ENCODE measurements at regions not wholly inside any gene's neighbourhood (a gene's known extent, or its start where the extent isn't known, plus 50 kb on each side); places are given as distances from the start of the nearest gene placed in this dataset.
A peak's percentile ranks its signal among the peaks of the same experiment; 100 is the strongest.
"Not testable (repeated sequence)": the region's sequence is repeated elsewhere in the genome, so short reads cannot be mapped to it uniquely, and the experiment has no call there.

DNA sequence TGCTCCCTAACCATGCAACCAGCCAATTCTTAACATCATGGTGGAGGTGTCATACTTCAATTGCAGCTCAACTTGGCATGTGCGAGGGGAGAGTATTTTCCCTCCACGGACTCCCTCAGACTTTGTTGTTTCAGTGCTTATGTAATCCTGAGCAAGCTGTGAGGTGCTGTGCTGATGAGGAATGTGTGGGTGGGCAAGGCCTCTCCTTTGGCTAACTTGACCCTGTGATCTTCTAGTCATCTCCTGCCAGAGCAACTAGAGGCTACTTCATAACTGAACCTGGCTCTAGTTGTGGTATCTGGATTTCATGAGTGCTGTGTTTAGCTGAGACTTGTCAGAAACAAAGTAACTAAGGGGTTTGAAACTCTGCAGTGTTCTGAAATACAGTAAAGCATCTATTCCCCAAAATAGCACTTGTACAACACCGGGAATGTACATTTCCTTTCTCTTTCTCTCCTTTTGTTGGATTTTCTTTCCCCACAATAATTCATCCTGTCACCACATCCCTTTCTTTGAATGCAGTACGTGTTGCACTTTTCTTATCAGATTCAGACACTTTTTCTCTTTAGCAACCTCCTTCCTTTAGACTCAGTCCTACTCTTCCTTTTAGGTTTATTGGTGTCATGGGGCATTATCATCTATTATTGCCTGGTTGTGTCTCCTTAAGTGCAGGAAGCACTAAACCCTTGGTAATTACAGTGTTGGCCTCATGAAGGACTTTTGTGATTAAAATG, 415.2 kb upstream of the NR3C2 start:
- no peak for DNase-seq

DNA sequence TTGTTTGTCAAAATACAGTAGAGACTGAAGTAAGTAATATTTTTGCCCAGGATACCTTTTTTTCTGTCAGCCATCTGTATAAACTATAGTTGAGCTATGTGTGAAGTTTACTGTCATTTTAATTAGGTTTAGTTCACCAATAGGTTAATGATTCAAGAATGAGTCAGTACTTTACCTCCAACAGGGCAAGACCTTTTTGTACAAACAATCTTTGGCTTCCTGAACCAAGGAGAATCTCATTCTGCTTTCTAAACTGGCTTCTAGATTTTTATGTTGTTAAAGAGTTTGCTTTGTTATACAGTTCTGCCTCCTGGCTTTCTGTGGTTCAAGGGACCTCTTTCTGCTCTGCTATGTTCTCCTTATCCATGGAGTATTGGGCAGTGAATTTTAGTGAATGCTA, 412.0 kb upstream of the NR3C2 start:
- DNase-seq, result no peak

DNA sequence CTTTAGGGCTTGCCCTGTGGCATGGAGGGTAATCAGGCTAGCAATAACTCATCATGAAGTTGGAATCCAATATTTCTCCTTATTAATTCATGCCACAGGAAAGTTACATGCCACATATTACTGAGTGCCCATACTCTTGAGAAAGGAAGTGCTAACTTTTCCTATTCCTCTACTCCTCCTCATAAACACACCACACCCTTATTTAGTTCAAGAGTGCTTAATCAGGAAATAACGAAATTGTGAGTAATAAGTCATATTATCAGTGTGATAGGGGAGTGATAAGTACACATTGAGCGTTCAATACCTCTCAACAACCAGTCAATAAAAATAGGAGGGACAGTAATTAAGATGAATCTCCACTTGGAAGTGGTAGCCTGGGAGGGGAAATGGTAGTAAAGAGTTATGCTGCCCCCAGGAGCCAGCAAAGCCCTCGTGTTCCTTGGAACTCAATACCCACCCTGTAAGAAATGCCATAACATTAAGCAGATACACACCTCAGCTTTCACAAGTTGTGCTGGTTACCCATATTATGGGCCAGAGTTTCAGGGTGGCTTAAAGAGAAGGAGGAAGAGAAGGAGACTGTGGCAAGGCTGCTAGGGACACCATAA, 410.0 kb upstream of the NR3C2 start:
- DNase-seq, result no peak

DNA sequence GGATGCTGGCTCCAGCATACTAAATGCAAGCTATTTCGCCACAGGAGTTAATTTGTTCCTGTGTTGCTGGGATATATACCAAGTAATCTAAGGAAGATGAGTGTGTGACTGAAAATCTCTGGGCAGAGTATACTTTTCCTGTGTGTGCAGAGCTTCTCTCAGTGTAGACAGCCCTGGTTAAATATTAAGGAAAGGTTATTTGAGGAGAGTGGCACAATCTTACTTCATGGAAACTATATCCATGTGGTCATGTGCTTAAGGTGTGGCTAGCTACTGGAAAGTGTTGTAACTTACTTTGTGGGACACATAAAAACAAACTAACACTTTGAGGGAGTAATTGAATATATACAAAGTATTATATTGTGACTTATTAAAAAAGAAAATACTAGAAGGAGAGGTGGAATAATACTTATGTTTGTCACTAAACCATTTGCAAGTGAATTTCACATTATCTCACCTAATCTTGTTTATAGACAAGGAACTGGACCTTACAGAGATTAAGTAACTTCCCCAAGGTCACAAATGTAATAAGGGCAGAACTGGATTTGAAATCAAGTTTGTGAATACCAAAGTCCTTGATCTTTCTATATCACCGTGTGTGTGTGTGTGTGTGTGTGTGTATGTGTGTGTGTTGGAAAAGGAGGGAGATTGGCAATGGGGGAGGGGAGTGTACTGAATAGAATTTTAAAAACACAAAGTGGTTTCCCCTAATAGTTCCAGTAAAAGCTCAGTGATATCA, 408.2 kb upstream of the NR3C2 start:
- no peak for DNase-seq

DNA sequence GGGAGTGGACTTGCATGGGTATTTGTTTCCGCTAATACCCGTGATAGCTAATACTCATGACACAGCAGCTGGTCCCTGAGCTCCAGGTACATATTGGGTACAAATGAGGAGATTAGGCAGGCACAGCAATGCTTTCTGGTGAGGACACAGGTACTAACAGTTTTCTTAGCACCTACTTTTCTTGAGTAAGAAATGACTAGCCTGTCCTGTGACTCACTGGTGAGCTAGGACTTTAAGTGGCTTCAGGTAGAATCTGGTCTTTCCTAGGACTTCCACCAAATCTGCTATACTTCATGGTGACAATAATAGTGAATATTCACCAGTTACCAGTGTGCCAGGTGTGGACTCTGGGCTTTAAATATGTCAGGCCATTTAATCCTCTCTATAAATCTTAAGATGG, 407.4 kb upstream of the NR3C2 start:
- no peak for DNase-seq

DNA sequence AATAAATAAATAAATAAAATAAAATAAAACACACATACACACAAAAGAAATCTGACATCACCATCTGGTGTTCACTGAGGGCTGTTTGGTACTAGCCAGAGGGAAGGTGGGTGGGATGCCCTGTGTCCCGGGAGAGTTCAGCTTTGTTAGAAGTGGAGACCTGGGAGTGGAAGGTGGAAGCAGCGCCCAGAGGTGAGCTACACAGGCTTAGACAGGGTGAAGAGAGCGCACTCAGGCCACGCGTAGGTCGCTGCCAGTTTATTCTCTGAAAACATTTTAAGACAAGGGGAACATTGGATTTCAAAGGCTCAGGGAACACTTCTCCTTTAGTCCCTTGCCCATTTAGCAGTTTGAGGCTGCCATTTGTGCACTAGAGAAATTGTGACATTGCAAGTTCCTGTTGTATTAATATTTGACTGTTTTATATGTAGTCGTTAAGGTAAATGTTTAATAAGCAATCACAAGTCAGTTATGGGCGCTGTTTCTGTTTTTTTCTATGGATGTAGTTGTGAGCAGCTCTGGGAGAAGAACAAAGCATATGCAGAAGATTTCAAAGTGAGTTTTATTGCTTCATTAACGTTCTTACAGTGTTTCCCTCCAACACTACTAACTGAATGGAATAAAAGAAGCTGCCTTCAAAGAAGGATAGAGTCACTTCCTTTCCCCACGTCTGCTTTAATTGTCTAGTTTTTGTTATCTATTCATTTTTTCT, 405.5 kb upstream of the NR3C2 start:
- DNase-seq, result no peak

DNA sequence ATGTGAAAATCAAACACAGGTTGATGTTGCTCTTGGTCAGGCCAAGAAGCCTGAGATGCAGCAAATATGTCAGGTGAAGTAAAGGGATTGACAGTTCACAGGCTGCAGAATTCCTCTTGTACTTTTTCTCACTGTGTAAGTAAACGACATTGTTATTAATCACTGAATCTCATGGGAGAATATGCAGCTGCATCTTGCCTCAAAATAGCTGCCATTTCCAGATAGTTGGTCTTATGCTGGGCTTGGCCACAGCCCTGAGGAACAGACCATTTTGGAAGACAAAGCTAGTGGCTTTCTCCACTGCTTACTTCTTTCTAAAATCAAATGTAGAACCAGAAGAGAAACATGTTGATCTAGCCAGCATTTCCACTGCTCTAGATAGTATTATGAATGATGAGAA, 403.4 kb upstream of the NR3C2 start:
- no peak for DNase-seq

DNA sequence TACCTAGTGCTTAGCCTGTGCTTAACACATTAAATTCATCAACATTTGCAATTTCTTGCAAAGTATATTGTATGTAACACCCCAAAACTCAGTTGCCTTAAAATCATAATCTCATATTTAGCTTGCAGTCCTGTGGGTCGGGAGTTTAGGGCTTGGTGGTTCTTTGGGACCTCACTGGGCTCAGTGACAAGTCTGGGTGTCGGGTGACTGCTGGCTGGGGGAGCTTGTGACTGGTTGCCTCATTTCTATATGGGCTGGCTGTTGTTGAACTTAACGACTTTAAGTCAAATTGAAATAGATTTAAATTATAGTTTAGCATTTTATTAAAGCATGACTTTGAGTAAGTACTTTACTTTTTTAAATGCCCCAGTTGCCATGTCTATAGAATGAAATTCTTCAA, 401.4 kb upstream of the NR3C2 start:
- DNase-seq, result no peak

DNA sequence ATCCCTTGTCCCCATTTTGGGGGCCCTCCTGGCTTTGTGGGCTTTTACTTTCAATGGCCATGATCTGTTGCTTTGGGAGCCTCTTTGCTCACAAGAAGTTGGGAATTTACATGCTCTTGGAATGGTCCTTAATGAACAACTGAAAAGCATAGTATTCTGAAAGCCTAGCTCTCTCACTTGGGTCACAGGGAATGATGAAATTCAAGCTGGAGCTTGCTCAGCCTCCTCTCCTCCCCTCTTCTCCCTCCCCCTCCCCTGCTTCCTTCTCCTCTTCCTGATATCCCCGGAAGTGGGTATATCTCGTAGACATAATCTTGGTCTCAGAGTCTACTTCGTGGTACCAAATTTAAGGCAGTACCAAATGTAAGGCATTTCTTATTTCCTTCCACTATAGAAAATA, 400.6 kb upstream of the NR3C2 start:
- peak; percentile 8 for DNase-seq

DNA sequence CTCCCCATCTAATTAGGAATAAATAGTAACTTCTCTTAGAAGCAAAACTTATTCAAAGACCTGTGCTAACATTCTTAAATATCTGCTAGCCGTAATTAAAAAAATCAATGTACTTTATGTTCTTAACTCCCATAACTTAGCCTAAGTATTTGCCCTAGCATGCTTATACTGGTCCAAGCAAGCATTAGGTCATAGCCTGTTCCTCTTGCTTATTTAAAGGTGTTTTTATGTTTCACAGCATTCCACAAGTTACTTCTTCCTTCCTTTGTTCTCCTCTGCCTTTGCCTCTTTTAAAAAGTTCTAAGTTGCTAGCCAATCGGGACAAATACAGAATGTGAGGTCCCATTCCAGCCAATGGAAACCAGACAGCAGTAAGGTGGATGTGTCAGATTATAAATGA, 395.4 kb upstream of the NR3C2 start:
- not testable (repeated sequence) for DNase-seq

DNA sequence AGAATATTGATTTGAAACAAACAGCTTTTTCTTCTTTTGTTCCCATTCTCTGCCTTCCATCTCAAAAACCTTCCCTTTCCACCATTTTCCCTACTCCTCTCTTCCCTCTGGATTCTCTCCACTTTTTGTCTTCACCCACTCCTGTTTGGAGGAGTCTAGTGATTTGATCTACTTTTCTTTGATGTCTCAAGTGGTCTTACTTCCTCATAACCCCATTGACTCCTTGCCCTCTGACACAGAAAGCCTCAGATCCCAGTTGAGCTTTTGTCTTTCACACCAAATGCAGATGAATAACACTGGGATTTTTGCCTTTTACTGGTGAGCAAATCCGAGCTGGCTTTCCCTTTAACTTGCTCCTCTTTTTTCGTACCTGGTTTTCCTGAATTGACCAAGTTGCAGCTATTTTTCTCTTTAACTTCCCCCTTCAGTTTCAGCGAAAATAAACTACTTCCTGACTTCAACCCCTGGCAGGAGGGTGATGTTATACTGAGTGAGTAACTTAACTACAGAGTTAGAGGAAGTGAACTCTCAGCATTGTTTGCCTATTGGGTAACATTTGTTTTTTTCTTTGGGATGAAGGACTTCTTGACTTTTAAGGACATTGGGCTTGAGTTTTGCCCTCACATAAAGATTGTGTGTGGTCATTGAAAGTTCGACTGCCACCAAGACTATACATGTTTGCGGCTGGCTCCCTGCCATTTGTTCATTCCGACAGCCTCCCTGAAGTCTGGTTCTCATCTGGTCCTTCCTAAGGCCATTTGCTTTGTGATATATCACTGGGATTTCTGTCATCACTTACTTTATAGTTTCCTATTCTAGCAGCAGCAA, 392.8 kb upstream of the NR3C2 start:
- DNase-seq, result peak; percentile 70

DNA sequence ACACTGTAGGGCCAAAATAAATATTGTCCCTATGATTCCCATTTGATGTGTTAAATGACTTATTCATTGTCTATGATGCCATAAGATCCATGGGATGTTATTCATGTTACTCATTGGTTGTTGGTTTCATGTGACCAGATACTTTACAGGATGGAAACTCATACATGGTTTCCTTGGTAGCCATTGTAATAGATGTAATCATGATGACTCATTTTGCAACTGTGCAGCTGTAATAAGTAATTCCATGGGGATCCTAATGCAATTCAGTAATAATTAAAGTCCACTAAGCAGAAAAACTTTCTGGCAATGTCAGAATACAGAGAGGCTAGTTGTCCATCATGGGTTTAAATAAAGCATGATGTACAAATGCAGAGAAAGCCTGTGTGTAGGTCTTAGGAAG, 389.7 kb upstream of the NR3C2 start:
- DNase-seq, result peak; percentile 85

DNA sequence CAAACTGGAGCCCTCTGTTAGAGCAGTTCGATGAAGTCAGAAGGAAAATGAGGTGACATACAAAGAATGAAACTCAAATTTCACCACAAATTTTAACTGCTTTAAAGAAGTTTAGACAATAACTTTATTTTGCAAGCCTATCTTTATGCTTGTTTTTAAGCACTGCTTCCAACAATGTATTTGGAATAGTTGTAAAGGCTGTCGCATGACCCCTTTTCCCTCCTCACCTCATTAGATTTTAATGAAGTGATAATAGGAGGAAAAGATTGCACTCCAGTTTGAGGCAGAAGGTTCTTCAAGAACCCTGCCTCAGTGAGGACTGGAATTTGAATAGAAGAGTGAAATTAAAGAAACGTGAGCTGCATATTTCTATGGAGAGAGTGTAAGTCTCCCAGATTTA, 386.1 kb upstream of the NR3C2 start:
- no peak for DNase-seq

DNA sequence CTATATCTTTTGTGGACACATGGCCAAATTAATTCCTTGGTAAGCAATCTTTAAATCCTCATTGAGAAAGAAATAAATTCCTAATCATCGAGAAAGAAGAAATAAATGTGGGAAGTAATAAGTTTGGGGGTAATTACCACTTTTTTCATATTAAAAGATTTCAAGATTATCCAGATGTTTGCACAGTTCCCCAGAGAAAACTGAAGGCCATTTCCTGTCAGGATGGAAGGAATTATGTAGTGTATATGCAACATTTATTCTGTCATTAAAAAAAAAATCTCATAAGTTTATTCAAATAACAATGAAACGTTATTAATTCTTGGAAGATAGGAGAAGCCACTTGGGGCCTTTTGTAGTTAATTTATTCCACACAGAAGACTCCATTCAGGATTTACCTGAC, 385.6 kb upstream of the NR3C2 start:
- no peak for DNase-seq

DNA sequence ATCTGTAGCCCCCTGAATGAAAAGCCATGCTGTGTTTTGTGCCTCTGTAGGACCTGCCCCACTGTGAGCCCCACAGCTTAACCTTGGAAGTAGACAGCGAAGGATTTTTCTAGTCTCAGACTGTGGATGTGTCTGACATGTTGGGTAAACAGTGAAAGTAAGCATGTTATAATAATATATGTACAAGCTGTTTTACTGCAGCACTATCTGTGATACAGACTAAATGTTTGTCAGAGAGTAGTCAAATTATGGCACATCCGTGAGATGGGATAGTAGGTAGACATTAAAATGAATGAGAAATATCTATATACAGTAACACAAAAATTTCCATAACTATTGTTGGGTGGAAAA, 381.2 kb upstream of the NR3C2 start:
- DNase-seq, result no peak

DNA sequence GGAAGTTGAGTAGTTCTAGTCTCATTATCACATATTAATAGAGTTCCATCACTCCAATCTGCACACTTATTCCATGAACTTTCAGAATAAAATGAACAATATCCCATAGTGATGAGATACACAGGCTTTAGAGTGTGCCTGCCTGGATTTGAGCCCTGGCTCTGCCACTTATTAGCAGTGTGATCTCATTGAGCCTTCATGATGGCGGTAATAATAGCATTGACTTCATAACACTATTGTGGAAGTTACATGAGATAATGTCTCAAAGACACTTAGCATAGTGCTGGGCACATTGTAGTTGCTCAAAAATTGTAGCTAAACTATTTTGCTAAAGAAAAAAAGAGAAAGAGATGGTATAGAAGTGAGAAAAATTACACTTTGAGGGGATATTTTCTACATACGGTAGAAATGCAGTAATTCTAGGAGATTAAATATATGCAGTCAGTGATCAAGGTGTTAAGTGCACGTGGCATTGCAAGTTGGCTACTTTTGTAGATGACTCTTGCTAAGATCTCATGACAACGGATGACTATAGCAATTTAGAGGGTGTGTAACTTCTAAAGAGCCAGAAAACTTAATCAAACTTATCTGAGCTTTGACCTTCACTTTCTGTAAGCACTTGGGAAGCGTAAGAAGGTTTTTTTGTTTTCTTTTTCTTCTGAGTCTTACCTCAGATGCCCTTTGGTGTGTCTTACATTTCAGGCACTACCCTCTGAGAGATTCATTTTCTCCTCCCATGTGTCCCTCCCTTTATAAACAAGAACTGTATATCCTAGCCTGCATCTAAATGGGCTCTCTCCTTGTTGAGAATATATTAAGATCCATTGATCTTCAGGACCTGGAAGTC, 380.6 kb upstream of the NR3C2 start:
- DNase-seq, result no peak

DNA sequence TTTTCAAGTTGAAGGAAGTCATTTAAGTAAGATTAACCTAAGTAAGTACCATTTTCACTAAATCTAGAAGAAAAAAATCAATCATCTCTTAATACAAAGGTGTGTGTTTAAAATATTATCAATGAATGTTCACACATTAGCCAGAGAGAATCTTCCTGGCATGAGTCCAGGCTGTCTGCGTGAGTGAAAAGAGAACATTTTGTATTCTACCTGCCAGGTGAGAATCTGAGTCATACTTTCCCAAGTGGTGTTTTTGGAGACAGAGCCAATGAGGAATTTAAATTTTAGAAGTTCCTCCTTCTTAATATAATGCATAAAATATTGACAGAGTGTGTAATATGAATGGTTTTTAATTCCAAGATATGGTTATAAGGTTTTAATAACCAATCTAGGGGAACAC, 371.8 kb upstream of the NR3C2 start:
- no peak for DNase-seq

DNA sequence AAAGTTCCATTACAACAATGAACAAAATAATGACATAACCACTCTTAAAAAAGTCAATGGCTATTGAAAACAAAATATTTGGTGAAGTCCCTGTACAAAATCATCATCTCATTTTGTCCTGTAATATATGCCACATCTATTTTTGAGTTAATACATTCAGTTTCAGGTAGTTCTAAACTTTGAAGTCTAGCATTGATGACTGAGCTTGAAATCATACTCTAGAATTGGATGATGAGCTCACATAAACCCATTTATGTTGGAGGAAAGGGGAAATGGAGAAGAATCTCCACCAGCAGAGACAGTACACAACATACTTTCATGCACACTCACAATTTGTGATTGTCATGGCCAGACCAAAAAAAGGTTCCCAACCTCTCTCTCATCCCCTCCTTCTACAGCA, 371.1 kb upstream of the NR3C2 start:
- no peak for DNase-seq

DNA sequence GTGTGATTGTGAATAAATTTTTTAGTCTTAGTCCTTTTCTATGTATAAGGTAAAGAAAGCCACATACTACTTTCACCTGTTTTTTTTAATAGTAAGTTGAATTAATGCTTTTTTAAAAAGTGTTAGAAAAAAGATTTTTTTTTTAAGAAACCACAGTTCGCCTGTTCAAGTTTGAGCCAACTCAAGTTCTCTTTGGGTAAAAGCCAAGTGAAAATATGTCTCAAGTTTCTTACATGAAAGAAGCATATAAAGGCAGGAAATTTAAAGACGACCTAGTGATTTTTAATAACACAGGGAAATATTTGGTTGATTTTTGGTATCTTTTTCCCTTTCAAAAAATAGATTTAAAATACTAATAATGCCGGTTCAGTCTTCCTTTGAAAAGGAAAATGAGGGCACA, 369.9 kb upstream of the NR3C2 start:
- no peak for DNase-seq

DNA sequence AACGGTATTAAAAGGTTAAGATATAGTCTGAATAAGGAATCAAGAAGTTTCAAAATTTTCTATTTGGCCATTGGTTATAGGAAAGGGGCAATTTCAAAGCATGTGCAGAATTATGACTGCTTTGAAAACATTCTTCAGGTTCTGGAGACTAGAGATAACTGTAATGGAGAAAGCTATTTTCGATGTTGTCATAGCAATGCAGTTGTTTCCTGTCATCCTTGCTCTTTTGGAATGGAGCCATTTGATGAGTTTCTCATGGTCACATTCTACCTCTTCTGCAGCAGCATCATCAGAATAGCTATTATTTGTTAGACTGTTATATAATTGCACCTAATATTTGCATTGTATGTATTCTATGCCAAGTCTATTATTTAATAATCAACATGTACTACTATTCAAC, 368.2 kb upstream of the NR3C2 start:
- no peak for DNase-seq

DNA sequence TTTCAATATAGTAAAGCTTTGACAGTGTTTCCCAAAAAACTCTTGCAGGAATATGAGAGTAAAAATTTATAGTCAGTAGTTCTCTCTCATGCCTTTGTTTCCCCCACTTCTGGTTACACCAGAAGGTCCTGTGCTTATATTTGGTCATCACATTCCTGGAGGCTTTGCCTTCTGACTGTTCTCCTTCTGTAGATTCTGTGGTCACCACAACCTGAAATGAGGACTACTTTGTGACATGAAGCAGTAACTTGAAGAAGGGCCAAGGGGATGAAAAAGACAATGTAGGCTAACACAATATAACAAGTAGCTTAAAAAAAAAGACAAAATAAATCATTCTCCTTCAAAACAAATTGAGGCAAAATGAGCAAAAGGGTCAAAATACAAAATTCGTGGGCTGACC, 366.2 kb upstream of the NR3C2 start:
- no peak for DNase-seq

DNA sequence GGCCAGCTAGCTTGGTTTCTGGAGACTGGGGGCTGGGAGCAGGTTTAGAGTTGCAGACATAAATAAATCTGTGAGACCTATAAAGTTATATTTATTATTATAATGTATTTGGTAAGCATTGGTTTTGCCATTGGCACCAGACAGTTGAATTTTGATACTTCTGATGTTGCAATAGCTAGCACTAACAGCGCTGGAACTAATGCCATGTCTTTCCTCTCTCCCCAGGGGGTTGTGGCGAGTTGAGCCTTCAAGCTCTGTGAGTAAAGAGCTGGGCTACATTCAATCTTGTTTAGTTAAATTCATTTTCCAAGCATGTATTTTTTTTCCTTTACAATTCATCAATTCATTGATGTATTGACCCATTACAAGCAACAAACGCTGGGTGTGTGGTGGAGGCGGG, 358.7 kb upstream of the NR3C2 start:
- no peak for DNase-seq
